ENCODE measurements at regions not wholly inside any gene's neighbourhood (a gene's known extent, or its start where the extent isn't known, plus 50 kb on each side); places are given as distances from the start of the nearest gene placed in this dataset.

GRCh38 chr2:239780236-239780994, 244.7 kb downstream of the NDUFA10 start:
- DNase-seq (ENCODE audit: low spot score) = no peak

- DNase-seq (ENCODE audit: low spot score) = no peak
Observed at GRCh38 chr2:239779584-239779983, 245.6 kb downstream of the NDUFA10 start.

GRCh38 chr2:239778861-239779558, 246.1 kb downstream of the NDUFA10 start:
- DNase-seq (ENCODE audit: low spot score) = no peak

- DNase-seq (ENCODE audit: low spot score) = no peak
Observed at GRCh38 chr2:239778042-239778851, 246.9 kb downstream of the NDUFA10 start.

- no peak for DNase-seq (ENCODE audit: low spot score)
Observed at GRCh38 chr2:239777219-239777618, 247.9 kb downstream of the NDUFA10 start.

- no peak for DNase-seq (ENCODE audit: low spot score)
Observed at GRCh38 chr2:239776436-239777005, 248.6 kb downstream of the NDUFA10 start.

GRCh38 chr2:239775623-239776435, 249.3 kb downstream of the NDUFA10 start:
- peak; percentile 6 for DNase-seq (ENCODE audit: low spot score)

- peak; percentile 3 for DNase-seq (ENCODE audit: low spot score)
Observed at GRCh38 chr2:239774933-239775622, 250.1 kb downstream of the NDUFA10 start.

- DNase-seq (ENCODE audit: low spot score) = no peak
Observed at GRCh38 chr2:239774142-239774462, 251.0 kb downstream of the NDUFA10 start.

GRCh38 chr2:239773228-239774141, 251.7 kb downstream of the NDUFA10 start:
- no peak for DNase-seq (ENCODE audit: low spot score)

- no peak for DNase-seq (ENCODE audit: low spot score)
Observed at GRCh38 chr2:239772721-239773120, 252.4 kb downstream of the NDUFA10 start.

GRCh38 chr2:239770246-239770639, 254.9 kb downstream of the NDUFA10 start:
- peak; percentile 11 for DNase-seq (ENCODE audit: low spot score)

GRCh38 chr2:239769554-239770245, 255.4 kb downstream of the NDUFA10 start:
- no peak for DNase-seq (ENCODE audit: low spot score)

GRCh38 chr2:239768907-239769553, 256.1 kb downstream of the NDUFA10 start:
- DNase-seq (ENCODE audit: low spot score) = no peak

GRCh38 chr2:239768031-239768790, 256.9 kb downstream of the NDUFA10 start:
- DNase-seq (ENCODE audit: low spot score) = no peak

GRCh38 chr2:239767021-239767905, 257.9 kb downstream of the NDUFA10 start:
- no peak for DNase-seq (ENCODE audit: low spot score)

- no peak for DNase-seq (ENCODE audit: low spot score)
Observed at GRCh38 chr2:239765911-239766310, 259.2 kb downstream of the NDUFA10 start.

Data from SW480 (cell line).